ENCODE measurements at regions not wholly inside any gene's neighbourhood (a gene's known extent, or its start where the extent isn't known, plus 50 kb on each side); places are given as distances from the start of the nearest gene placed in this dataset.

GRCh38 chr5:175388531-175388930, 55.5 kb downstream of the DRD1 start:
- DNase-seq (ENCODE audit: low read depth in 2 of 3, low spot score in 1 of 3): no peak

- DNase-seq (ENCODE audit: low read depth in 2 of 3, low spot score in 1 of 3): no peak
These were observed 56.8 kb downstream of the DRD1 start for GRCh38 chr5:175387144-175387543.

- no peak for DNase-seq (ENCODE audit: low read depth in 2 of 3, low spot score in 1 of 3)
These were observed 57.5 kb downstream of the DRD1 start for GRCh38 chr5:175386526-175386925.

GRCh38 chr5:175385691-175386362, 58.2 kb downstream of the DRD1 start:
- DNase-seq (ENCODE audit: low read depth in 2 of 3, low spot score in 1 of 3): no peak

- no peak for DNase-seq (ENCODE audit: low read depth in 2 of 3, low spot score in 1 of 3)
These were observed 59.0 kb downstream of the DRD1 start for GRCh38 chr5:175384724-175385552.

- no peak for DNase-seq (ENCODE audit: low read depth in 2 of 3, low spot score in 1 of 3)
These were observed 60.6 kb downstream of the DRD1 start for GRCh38 chr5:175383350-175383749.

GRCh38 chr5:175382171-175382570, 61.8 kb downstream of the DRD1 start:
- DNase-seq (ENCODE audit: low read depth in 2 of 3, low spot score in 1 of 3): no peak

GRCh38 chr5:175381130-175381529, 62.9 kb downstream of the DRD1 start:
- no peak for DNase-seq (ENCODE audit: low read depth in 2 of 3, low spot score in 1 of 3)

GRCh38 chr5:175380701-175381100, 63.3 kb downstream of the DRD1 start:
- DNase-seq (ENCODE audit: low read depth in 2 of 3, low spot score in 1 of 3): no peak

- no peak for DNase-seq (ENCODE audit: low read depth in 2 of 3, low spot score in 1 of 3)
These were observed 64.1 kb downstream of the DRD1 start for GRCh38 chr5:175379867-175380266.

GRCh38 chr5:175378444-175379028, 65.4 kb downstream of the DRD1 start:
- no peak for DNase-seq (ENCODE audit: low read depth in 2 of 3, low spot score in 1 of 3)

- DNase-seq (ENCODE audit: low read depth in 2 of 3, low spot score in 1 of 3): no peak
These were observed 66.2 kb downstream of the DRD1 start for GRCh38 chr5:175377816-175378215.

GRCh38 chr5:175374166-175374875, 69.7 kb downstream of the DRD1 start:
- no peak for DNase-seq (ENCODE audit: low read depth in 2 of 3, low spot score in 1 of 3)

- no peak for DNase-seq (ENCODE audit: low read depth in 2 of 3, low spot score in 1 of 3)
These were observed 78.1 kb downstream of the DRD1 start for GRCh38 chr5:175365866-175366265.

- DNase-seq (ENCODE audit: low read depth in 2 of 3, low spot score in 1 of 3): no peak
These were observed 80.7 kb downstream of the DRD1 start for GRCh38 chr5:175363300-175363699.

GRCh38 chr5:175357995-175358394, 86.0 kb downstream of the DRD1 start:
- no peak for DNase-seq (ENCODE audit: low read depth in 2 of 3, low spot score in 1 of 3)

GRCh38 chr5:175356428-175356827, 87.6 kb downstream of the DRD1 start:
- DNase-seq (ENCODE audit: low read depth in 2 of 3, low spot score in 1 of 3): no peak

- DNase-seq (ENCODE audit: low read depth in 2 of 3, low spot score in 1 of 3): no peak
These were observed 89.0 kb downstream of the DRD1 start for GRCh38 chr5:175354964-175355363.

- DNase-seq (ENCODE audit: low read depth in 2 of 3, low spot score in 1 of 3): no peak
These were observed 90.1 kb downstream of the DRD1 start for GRCh38 chr5:175353926-175354325.

- DNase-seq (ENCODE audit: low read depth in 2 of 3, low spot score in 1 of 3): no peak
These were observed 91.9 kb downstream of the DRD1 start for GRCh38 chr5:175351897-175352590.

- no peak for DNase-seq (ENCODE audit: low read depth in 2 of 3, low spot score in 1 of 3)
These were observed 92.9 kb downstream of the DRD1 start for GRCh38 chr5:175351126-175351525.
